Stimulated activated CD8-positive, alpha-beta memory T cell treated with anti-CD3 and anti-CD28 coated beads, Interleukin-7, amount 100 ng/mL, for 48 hours (primary cell): ENCODE measurements at regions not wholly inside any gene's neighbourhood (a gene's known extent, or its start where the extent isn't known, plus 50 kb on each side); places are given as distances from the start of the nearest gene placed in this dataset.

Source experiments
- DNase-seq, 2 donors: peaks; one replicate each; pipeline ENCODE4 v3.0.0-alpha.2; 2020; ENCODE audit warnings: low read depth in 1 of 2; ENCODE audit errors: extremely low read depth in 1 of 2

DNA sequence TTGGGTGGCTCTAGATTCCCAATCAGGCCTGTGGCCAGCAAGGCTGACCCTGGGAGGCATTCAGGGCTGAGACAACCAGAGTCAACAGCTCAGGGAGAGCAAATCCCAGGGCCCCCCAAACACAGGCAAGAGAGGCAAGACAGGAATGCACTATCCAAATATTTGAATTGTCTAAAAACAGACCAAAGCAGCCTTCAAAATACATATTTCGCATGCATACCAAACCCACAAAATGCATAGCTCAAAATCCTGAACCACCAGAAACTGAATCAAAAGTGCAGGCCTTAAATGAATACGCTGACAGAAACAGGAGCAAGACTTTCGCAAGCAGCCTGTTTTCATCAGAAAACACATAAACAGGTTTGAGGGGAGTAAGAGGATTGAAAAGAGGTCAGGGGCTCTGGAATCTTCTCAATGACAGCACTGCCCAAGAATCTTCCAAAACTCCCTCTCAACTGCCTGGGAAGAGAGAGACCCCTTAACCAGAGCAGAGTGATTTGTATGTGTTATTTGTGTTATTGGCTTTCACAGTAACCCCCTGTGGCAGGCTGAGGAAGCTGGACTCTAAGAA, 213.6 kb upstream of the CDH5 start:
- no peak for DNase-seq

DNA sequence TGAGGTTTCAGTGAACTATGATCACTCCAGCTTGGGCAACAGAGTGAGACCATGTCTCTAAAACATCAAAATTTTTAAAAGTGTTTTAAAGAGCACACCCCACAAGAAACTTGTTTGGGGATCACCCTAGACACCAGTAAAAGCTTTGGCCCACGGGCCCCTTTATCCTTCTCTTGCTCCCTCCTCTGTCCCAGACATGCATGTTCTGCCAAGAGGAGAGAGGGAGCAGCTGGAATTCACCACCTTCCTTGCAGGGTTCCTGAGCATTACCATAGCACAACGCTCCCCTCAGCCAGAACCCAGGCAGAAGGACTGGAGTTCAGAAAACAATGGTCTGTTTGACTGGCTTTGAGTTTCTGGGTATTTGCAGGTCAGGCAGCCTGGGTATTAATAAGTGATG, 214.3 kb upstream of the CDH5 start:
- no peak for DNase-seq

DNA sequence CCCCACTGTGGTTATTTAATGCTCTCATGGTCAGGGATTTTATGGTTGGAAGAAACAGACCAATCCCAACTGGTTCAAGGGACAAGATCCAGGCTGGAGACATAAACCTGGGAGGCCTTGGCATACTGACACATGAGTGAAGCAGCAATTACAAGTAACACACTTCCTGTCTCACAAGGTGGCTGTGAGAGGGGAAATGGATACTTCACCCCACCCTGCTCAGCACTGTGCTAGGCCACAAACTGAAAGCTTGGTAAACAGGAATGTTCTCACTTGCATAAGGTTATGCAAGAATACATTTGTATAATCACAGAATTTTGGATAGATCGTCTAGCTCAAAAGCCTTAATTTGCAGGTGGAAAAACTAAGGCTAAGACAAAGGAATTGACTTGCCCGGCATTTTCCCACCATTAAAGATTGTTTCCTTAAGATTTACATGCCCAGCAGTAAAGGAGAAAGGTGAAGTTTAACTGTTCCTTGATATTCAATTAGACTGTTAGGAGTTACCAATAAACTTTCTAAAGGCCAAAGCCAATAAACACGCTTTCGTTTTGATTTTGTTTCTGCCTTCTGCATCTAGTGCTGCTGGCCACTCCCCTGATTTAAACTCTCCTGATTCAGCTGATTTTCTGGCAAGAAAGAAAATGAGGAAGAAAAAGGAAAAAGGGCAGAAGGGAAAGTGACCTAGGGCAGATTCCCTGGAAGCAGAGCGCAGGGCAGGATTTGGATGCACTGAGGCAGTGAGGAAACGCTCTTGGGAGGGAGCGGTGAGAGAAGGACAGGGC, 215.6 kb upstream of the CDH5 start:
- no peak for DNase-seq

DNA sequence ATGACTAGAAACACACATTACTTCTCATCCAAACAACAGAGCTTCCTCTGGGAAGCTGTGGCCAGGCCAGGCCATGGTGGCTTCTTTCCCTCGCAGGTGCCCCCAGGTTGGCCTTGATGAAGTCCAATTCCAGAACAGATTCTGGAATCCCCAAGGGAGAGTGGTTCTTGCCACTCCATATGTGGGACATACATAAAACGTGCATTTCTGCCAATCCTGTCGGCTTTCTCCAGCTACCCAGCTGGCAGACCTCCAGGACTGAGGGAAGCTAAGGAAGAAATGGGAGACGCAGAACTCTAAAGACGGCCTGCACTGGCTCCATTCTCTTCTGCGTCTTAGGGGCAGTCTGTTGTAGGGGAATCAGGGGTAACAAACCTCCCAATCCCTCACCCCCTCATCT, 219.2 kb upstream of the CDH5 start:
- no peak for DNase-seq

DNA sequence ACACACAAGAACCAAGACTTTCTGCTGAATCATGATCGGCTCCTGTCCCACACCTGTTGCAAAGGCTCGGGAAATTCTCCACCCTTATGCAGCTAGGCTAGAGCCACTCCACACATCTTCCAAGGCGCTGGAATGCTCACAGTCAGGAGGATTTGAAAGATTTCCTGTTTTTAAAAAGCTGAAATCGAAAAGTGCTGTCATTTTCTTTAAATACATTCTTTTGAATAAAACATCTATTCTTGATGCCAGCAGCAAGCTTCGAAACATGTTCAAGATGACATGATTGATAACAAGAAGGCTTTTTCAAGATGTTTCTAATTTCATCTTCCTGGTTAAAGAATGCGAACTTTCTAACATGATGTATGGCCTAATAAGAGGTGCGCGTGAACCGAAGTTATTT, 219.7 kb upstream of the CDH5 start:
- no peak for DNase-seq

DNA sequence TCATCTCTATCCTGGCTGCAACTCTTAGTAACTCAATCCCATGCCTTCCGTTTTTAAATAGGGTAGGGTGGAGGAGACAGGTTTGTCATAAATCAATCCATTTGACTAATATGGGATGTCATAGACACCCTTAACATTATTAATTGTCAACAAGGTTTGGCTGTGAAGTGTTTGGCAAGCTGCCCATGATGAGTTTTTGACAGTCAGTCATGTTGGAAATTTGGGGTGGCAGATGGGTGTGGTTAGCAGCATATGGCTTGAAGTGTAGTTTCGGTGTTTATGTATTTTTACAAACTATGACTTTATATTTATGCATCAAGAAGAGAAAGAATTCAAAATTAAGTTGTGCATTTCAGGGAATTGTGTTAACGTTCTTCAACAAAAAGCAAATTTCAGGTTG, 221.8 kb upstream of the CDH5 start:
- no peak for DNase-seq

DNA sequence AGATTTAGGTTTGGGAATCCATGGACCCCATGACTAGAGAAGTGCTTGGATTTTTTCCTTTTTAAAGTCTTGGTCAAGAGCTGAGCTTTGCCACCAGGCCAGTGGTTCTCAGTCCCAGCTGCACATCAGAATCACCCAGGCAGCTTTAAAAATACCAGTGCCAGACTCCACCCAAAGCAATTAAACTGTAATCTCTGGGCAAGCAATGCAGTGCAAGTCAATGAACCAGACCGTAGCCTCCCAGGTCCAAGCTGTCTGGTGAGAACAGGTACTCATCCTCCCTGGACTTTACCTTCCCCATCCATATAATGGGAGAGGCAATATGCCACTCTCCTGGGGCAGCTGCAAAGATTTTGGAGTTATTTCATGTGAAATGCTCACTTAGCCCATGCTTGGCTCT, 223.1 kb upstream of the CDH5 start:
- DNase-seq: no peak

DNA sequence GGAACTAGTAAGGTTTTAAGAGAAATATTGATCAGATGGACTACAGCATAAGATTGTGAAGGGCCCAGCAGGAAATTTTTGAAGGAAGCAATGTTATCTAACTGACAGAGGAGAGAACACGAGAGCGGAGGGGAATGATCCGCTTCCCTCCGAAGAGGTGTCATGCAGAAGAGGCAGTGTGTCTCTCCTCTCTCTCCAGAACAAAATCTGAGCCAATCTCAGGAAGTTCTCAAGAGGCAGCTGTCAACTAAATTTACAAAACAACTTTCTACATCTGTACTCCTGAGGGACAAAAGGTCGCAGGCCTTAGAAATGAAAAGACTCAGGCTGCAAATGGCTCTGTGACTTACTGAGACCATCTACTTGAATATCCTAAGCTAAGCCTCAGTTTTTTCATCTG, 224.6 kb upstream of the CDH5 start:
- DNase-seq: no peak

DNA sequence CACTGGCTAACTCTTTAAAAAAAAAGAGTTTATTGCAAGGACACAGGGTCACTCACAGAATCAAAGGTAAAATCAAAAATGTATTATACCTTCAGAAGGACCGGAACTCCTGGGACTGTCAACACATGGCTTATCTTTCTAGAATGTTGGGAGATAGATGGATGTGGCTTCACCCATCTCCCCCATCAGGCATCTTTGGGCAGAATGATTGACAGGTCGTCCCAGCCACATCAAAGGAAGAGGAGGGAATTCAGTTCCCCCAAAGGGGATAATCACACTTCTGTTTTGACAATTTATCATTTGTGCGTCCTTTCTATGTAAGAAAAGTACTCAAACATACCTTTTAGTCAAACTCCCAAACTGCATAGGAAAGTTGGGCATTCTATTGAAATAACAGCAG, 228.6 kb upstream of the CDH5 start:
- no peak for DNase-seq

DNA sequence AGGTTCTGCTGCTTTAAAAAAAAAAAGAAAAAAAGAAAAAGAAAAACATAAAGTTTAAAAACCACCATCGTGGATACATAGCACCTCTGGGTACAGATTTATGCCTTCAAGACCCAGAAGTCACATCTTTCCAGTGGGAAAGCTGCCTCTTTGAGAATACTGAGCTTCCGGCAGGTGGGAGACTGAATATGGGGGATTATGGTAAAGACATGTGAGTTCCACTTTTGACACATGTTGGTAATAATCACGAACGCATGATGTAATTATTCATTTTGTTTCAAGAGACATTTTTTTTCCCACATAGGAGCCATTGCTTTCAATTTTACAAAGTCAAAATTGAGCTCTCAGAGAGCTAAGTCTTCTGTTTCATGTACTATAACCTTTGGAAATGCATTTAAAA, 229.7 kb upstream of the CDH5 start:
- DNase-seq: no peak

DNA sequence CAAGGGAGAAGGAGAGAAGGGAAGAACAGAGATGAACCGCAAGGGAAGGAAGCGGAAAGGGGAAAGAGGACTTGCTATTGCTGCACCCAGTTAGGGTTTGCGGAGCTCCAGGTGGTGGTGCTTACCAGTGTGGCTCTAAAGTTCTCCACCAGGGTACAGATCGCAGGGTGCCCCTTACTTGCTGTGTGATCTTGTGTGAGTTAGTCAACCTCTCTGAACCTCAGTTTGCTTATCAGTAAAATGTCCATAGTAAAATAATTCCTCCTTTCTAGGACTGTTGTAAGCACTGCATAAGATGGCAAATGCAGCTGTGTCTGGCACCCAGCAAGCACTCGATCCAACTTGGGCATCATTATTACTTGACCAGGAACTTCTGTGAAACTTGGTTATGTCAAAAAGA, 230.7 kb upstream of the CDH5 start:
- DNase-seq: no peak

DNA sequence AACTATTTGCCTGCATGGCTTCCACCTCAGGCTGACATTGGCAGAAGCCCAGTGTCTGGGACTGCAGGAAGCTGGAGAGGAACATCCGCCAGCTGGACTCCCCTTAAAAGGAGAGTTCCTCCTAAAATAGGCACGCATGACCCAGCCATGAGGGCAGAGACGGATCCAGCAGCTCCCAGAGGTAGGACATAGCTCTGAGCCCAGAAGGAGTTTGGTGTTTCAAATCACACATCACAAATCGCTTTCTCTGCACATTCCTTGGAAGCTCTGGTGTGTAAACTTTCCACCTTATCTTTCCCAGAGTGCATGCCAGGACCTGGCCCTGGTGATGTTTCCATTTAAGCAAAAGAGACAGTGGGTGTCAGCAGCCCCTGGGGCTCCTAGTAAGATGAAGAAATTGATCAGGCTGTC, 231.1 kb upstream of the CDH5 start:
- DNase-seq: no peak

DNA sequence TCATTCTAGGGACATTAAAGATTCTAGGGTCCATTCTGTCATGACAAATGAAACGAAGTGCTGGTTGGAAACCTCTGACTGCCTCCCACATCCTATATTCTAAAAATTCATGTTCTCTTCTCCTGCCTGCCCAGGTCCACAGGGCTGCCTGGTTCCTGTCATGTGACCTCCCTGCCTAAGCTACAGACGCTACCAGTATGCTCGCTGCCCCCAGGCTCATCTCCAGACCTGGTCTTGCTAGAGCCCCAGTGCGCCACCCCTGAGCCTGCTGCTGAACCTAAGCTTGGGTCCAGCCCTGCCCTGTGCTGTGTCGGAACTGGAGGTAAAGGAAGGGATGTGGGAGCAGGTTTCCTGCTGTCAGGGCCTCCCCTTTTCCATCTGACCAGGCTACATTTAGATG, 231.6 kb upstream of the CDH5 start:
- DNase-seq: no peak

DNA sequence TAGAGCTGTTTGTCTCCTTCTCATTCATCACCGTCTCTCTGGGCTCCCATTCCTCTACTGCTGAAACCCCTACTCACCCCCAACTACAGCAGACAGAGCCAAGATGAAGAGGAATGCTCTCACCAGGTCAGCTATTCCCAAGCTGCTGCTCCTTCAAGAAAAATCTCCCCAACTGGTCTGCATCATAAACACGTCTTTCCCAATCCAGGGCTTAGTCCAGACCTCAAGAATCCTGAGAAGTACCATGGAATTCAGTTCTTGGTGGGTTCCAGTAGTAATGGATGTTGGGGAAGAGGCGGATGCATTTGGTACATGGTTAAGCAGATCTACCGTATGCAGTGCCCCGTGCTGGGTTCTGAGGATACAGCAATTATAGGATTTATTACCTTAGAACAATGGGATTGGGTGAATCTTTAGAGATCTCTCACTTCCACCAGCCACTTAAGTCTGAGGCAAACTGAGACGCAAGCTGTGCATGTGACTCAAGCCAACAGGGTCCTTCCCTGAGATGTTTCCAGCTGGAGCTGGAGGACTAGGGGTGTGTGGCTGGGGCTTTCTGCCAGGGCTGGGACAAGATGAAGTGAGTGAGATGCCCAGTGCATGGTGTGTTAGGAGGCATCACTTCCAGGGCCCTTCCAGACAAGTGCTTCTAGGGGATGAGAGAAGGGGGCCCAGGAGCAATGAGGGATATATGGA, 232.7 kb upstream of the CDH5 start:
- DNase-seq: no peak

DNA sequence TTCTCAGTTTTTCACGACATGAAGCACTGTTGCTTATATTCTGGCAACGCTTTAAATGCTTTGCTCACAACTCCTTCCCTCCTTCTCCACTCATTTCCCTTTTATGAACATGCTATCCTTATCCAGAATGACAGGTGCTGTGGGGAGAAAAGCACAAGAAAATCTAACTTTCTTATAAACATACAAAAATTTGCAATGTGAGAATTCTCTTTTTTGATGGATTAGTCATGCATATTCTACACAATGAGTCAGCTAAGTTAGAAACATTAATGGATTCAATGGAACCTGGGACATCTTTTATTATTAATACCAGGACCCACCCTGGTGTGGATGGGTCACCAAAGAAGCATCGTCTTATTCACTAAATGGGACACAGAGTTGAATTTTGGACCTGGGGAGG, 234.6 kb upstream of the CDH5 start:
- no peak for DNase-seq

DNA sequence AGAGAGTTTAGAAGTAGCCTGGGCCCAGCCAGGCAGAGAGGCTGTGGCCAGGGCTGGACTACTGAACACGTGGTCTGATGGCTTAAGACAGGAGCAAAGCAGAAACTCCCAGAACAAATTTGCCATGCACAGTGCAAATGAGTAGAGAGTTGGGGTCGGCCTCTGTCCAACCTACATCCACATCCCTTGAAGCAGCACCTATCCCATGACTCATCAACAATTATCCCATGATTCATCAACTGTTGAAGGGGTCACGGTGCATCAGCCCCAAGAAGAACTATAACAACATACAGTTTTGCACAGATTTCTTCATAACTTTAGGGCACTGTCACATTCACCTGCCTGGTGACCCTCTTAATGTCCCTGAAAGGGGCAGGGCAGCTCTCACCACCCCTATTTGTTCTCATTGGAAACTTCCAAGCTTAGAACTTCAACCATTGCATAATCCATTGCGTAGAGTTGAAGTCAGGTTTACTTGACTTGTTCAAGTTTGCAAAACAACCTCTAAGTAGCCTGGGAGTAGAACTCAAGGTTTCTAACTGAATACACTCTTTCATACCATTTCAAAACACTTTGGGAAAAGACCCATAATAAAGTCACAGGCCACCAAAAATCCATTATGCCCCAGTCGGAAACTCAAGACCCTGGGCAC, 235.2 kb upstream of the CDH5 start:
- DNase-seq: no peak

DNA sequence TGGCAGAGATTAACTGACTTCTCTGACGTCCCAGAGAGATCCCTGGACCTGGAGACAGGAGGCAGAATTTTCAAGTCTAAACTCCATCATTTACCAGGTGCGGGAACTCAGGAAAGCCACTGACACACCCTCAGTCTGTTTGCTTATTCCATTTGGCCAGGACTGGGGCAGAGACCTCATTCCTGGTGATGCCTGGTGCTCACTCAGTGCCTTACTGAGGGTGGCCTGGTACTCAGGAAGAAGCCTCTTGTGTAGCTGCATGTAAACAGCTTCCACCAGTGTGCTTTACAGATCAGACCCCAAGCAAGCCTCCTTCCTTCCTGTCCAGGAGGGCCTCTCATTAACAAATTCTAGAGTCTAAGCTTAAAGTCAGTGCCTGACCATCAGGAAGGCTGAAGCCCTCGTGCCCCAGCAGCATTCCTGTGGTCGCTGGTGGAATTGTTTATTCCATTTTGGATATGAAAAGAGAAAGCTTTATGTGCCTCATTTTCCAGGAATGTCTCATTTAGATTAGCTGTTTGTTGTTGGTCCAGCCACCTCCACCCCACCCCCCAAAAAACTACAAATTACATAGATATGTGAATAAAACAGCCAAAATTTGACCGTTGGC, 236.1 kb upstream of the CDH5 start:
- DNase-seq: no peak

DNA sequence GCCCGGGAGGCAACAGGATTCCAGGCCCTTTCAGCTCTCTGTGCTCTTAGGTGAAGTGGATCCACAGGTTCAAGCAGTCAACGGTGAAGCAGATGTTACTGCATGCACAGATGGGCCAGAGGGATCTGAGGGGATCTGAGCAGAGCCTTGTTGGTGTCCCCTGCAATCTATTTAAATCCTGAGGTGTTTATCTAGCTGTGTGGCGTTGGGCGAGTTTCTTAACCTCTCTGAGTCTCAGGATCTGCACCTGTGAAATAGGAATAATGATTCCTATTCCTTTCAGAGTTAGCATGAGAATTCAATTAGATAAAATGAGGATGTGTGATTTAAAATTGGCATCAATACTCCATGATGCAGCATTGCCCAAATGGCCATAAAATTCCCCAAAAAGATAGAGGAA, 237.3 kb upstream of the CDH5 start:
- DNase-seq: no peak

DNA sequence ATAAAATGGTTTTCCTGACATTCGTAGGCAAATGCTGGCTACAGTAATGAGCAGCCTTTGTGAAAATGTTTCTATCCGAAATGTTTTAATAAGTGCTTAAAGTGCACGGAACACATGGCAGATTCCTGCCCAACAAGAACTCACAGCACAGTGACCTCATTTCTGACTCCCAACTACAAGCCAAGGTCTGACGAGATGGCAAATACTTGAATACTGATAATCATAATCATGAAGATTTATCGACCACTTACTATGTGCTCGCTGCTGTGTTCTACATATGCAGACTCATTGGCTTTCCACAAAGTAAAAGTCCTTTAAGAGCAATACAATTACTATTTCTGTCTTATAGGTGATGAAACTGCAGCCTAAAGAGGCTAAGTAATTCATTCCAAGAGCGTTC, 238.1 kb upstream of the CDH5 start:
- DNase-seq: no peak

DNA sequence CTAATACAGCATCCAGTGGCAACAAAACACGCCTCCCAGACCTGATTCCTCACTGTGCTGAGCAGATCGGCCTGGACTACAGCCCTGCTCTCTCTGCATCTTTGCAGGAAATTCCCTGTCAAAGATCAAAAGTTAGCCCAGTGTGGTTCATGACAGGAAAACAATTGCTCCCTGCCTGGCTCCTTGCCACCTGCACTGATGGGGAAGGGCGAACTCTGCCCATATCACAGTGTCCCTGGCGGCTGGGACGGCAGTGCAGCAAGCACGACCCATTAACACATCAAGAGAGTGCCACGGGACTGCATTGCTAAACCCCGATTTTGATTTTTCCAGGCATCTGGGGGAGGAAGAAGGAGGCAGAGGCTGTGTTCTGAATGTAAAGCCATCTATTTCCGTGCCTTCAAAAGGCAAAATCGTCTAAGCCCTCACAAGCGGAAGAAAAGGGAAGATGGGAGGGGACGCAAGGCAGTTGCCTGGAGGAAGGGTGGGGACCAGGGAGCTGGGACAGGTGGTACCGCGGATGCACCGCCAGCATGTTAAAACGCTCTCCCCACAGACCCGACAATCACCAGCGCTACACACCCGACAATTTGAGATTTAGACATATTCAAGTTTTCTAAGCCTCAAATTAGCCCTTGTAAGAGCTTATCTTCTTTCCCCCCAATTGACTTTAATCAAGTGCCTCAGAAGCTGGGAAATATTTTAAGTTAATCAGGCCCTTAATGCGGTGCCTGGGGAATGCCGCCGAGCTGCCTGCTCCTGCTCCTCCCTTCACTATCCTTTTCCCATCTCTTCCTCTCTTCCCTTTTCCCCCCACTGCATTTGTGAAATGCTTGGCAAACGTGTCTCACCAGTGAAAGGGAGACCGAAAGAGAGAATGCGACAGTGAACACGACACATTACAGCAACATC, 238.8 kb upstream of the CDH5 start:
- no peak for DNase-seq
